Brain microvascular endothelial cell (primary cell): ENCODE measurements at regions not wholly inside any gene's neighbourhood (a gene's known extent, or its start where the extent isn't known, plus 50 kb on each side); places are given as distances from the start of the nearest gene placed in this dataset.
A peak's percentile ranks its signal among the peaks of the same experiment; 100 is the strongest.

Experiments
- DNase-seq: peaks from one replicate; pipeline ENCODE4 v3.0.0-alpha.2; 2020
- H3K27ac ChIP-seq: fragments of 250-450 bp; sonication (Bioruptor Pico); 2 replicates; pipeline ENCODE4 v1.5.1; 2020; ENCODE audit warnings: mild to moderate bottlenecking, moderate library complexity
- H3K27me3 ChIP-seq: fragments of 250-450 bp; sonication (Bioruptor Pico); replicated peaks from 2 replicates; pipeline ENCODE4 v1.5.1; 2020; ENCODE audit warnings: mild to moderate bottlenecking
- H3K36me3 ChIP-seq: fragments of 250-450 bp; sonication (Bioruptor Pico); replicated peaks from 2 replicates; pipeline ENCODE4 v1.5.1; 2020; ENCODE audit warnings: mild to moderate bottlenecking
- H3K4me3 ChIP-seq: 2 replicates; pipeline ENCODE4 v1.5.1; 2011; ENCODE audit warnings: low read depth, mild to moderate bottlenecking, control low read depth, low read length, moderate library complexity
- in situ Hi-C: cut with HindIII; loops from 2 replicates; pipeline ENCODE4 v1.10.0; 2017; ENCODE audit warnings: low sequenced_read_pairs, low pct_ligation_motif_present
- TF ChIP-seq, protein P1 (sequence below): IDR thresholded peaks from 2 replicates; pipeline ENCODE4 v1.5.1; 2011; ENCODE audit warnings: low read depth, mild to moderate bottlenecking, moderate library complexity, low read length, control low read depth, inconsistent platforms; ENCODE audit errors: missing control alignments

DNA sequence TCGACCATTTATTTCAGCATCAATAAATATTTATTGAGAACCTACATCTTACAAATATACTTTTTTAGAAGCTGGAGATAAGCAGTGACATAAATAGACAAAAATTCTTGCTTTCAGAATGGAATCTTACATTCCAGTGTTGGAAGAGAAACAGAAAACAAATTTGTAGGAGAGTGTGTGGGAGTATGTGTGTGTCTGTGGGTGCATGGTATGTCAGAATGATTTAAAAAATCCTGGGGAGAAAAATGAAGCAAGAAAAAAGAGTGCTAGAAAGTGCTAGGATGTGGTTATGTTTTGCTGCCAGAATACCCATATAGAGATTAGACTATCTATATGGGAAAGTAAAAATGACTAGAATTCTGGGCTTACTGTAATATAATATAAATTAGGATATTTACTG lies 561.7 kb upstream of the SGO1 start:
- Histone ChIP-seq H3K27me3 (no peaks in the 10 kb centered on the region), H3K36me3 (no peaks in the 10 kb centered on the region), H3K27ac (no peak overlapping the region), H3K4me3 (no peak overlapping the region)
- TF ChIP-seq, protein P1, sequence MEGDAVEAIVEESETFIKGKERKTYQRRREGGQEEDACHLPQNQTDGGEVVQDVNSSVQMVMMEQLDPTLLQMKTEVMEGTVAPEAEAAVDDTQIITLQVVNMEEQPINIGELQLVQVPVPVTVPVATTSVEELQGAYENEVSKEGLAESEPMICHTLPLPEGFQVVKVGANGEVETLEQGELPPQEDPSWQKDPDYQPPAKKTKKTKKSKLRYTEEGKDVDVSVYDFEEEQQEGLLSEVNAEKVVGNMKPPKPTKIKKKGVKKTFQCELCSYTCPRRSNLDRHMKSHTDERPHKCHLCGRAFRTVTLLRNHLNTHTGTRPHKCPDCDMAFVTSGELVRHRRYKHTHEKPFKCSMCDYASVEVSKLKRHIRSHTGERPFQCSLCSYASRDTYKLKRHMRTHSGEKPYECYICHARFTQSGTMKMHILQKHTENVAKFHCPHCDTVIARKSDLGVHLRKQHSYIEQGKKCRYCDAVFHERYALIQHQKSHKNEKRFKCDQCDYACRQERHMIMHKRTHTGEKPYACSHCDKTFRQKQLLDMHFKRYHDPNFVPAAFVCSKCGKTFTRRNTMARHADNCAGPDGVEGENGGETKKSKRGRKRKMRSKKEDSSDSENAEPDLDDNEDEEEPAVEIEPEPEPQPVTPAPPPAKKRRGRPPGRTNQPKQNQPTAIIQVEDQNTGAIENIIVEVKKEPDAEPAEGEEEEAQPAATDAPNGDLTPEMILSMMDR, result no peak
- in situ Hi-C loops, result no loop called here
- DNase-seq, result peak; percentile 18

DNA sequence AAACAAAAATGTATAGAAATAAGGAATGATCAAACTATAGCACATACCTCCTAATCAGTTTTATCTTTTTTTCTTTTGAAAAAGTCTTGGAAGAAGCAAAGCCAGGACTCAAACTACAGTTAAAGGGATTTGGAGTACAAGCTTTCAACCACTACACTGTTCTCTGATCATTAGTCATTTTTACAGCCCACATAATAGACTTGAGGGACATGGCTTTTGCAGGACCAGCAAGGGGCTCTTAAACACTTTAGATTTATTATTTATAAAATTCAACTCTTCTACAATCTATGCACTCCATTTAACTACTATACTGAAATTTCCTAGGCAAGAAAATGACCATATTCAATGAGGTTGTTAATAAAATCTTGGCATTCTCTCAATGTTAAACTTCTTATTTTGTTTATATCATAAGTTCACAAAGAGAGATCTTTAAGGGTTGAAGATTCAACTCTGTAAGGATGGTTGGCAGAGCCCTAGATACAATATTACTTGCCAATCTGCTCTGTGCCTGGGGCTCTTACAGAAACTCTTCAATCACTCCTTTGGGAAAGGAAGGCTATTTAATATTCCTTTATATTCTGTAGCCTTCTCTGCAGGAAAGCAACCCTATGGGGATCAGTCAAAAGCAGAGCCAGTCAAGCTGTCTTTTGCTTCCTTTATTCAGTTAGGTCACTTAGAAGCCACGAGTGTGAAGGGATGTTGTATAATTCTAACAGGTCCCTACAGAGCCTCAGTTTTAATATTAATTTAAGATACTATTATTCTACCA lies 557.7 kb upstream of the SGO1 start:
- TF ChIP-seq, protein P1, result no peak
- Histone ChIP-seq H3K27ac (no peak overlapping the region), H3K27me3 (no peaks in the 10 kb centered on the region), H3K4me3 (no peak overlapping the region), H3K36me3 (no peaks in the 10 kb centered on the region)
- DNase-seq, result no peak
- in situ Hi-C loops, result no loop called here

DNA sequence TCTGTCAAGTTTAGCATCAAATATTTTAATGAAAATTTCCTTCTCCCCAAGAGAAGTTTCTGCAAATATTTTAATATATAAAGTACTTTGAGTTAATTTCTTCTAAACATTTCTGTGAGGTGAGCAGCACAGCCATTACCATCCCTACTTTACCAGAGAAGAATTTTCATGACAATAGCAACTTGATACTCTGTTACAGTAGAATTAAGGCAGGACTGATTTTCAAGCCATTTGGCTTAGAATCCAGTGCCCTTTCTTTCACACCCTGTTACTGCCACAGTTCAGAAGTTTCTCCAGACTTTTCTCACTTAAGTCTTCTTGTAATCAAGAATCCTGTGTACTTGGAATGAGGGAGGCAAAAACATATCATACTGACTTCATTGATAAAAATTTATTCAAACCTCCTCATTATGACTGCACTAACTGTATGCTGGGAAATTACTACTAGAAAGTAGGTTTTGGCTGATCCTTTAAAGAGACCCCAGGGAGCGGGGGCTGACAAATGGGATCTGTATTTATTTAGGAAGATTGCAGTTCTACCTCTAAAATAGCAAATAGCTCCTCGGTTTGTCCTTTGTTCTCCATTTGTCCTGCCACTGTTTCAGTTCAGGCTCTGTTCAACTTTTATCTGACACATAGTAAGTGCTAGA lies 557.0 kb upstream of the SGO1 start:
- Histone ChIP-seq H3K27ac (no peak overlapping the region), H3K36me3 (no peaks in the 10 kb centered on the region), H3K4me3 (no peak overlapping the region), H3K27me3 (no peaks in the 10 kb centered on the region)
- in situ Hi-C loops, result no loop called here
- DNase-seq, result no peak
- TF ChIP-seq, protein P1, result no peak

DNA sequence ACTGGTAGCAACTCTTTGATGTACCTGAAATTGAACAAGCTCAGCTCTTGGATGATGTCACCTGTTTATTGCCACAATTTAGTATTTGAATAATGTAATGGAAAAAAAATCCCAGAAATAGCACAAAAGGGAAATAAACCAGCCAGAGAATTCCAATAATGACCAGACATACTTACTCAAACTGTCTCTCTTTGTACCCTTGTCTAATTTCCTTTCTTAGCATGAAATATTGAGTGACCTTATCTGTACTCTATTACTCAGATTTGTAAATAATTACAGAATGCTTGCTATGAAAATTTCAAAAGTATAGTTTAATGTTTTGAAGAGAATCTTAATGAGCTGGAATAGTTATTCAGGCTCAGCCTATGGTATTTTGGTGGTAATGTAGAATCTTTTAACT lies 555.4 kb upstream of the SGO1 start:
- no peak overlapping the region for H3K4me3 ChIP-seq
- no peak for DNase-seq
- H3K36me3 ChIP-seq, result no peaks in the 10 kb centered on the region
- TF ChIP-seq, protein P1, result no peak
- no peak overlapping the region for H3K27ac ChIP-seq
- in situ Hi-C loops, result no loop called here
- H3K27me3 ChIP-seq, result no peaks in the 10 kb centered on the region

DNA sequence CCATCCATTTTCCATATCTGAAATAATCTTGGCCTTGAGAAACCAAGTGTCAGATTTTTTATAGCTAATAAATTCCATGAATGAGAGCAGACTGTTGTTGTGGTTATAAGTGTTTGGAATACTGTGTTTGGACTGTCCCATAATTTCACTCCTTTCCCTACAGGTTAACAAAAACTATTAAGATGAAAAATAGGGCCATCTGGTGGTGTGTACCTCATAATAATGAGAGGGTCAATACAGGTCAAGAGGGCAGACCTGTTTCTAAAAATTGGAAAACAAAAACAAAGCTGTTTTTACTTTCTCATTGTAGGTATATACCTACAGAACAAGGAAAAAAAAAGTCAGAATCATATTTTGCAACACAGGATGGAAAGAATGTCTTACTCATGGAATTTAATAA lies 553.8 kb upstream of the SGO1 start:
- H3K36me3 ChIP-seq, result no peaks in the 10 kb centered on the region
- DNase-seq, result no peak
- H3K27me3 ChIP-seq, result no peaks in the 10 kb centered on the region
- H3K4me3 ChIP-seq, result no peak overlapping the region
- TF ChIP-seq, protein P1, result no peak
- in situ Hi-C loops, result no loop called here
- no peak overlapping the region for H3K27ac ChIP-seq
